Breast epithelium (tissue), 4 donors: ENCODE measurements at regions not wholly inside any gene's neighbourhood (a gene's known extent, or its start where the extent isn't known, plus 50 kb on each side); places are given as distances from the start of the nearest gene placed in this dataset.
A peak's percentile ranks its signal among the peaks of the same experiment; 100 is the strongest.

Experiments
- DNase-seq, 2 donors: peaks; one replicate each; pipeline ENCODE4 v3.0.0-alpha.2; 2019; ENCODE audit warnings: low spot score in 2 of 2
- H3K27ac ChIP-seq, 2 donors: fragments of 200-600 bp; sonication (generic) in 1 of 2; one replicate each; pipeline ENCODE4 v1.5.1; 2016 to 2019; ENCODE audit warnings: mild to moderate bottlenecking in 1 of 2
- H3K27me3 ChIP-seq, 2 donors: fragments of 200-600 bp; sonication (generic) in 1 of 2; one replicate each; pipeline versions ENCODE4 v1.5.1 to v1.6.0; 2017 to 2019; ENCODE audit warnings: control low read depth in 1 of 2, mild to moderate bottlenecking in 1 of 2
- H3K36me3 ChIP-seq: fragments of 200-600 bp; one replicate; pipeline ENCODE4 v1.5.1; 2019
- H3K4me1 ChIP-seq, 2 donors: fragments of 200-600 bp; sonication (generic); one replicate each; pipeline ENCODE4 v1.5.1; 2016 to 2019; ENCODE audit warnings: control low read depth in 1 of 2
- H3K4me3 ChIP-seq, 3 donors: fragments of 200-600 bp; sonication (generic); 1 replicate in 2 of 3; 2 replicates in 1 of 3; pipeline ENCODE4 v1.5.1; 2016 to 2019; ENCODE audit warnings: mild to moderate bottlenecking in 3 of 3, moderate library complexity in 2 of 3
- H3K9me3 ChIP-seq, 2 donors: fragments of 200-600 bp; sonication (generic) in 1 of 2; one replicate each; pipeline ENCODE4 v1.5.1; 2016 to 2019; ENCODE audit warnings: control low read depth in 1 of 2
- CTCF ChIP-seq, 3 donors: fragments of 450-650 bp; IDR thresholded peaks; one replicate each; pipeline ENCODE4 v1.5.1; 2016 to 2017; ENCODE audit warnings: antibody characterized with exemption in 3 of 3, mild to moderate bottlenecking in 3 of 3, moderate library complexity in 3 of 3
- POLR2A ChIP-seq: fragments of 450-650 bp; IDR thresholded peaks from one replicate; pipeline ENCODE4 v1.6.1; 2016; ENCODE audit warnings: antibody characterized with exemption, mild to moderate bottlenecking, moderate library complexity
- POLR2AphosphoS5 ChIP-seq, 3 donors: sonication (generic); formaldehyde crosslinking; IDR thresholded peaks; one replicate each; pipeline ENCODE4 v1.6.1; 2017; ENCODE audit warnings: antibody characterized with exemption in 3 of 3
- intact Hi-C: fragments of 100-400 bp; cut with DNase I; formaldehyde crosslinking; loops from one replicate; pipeline ENCODE4 v1.15.1; 2023; ENCODE audit warnings: low total_unique reads

DNA sequence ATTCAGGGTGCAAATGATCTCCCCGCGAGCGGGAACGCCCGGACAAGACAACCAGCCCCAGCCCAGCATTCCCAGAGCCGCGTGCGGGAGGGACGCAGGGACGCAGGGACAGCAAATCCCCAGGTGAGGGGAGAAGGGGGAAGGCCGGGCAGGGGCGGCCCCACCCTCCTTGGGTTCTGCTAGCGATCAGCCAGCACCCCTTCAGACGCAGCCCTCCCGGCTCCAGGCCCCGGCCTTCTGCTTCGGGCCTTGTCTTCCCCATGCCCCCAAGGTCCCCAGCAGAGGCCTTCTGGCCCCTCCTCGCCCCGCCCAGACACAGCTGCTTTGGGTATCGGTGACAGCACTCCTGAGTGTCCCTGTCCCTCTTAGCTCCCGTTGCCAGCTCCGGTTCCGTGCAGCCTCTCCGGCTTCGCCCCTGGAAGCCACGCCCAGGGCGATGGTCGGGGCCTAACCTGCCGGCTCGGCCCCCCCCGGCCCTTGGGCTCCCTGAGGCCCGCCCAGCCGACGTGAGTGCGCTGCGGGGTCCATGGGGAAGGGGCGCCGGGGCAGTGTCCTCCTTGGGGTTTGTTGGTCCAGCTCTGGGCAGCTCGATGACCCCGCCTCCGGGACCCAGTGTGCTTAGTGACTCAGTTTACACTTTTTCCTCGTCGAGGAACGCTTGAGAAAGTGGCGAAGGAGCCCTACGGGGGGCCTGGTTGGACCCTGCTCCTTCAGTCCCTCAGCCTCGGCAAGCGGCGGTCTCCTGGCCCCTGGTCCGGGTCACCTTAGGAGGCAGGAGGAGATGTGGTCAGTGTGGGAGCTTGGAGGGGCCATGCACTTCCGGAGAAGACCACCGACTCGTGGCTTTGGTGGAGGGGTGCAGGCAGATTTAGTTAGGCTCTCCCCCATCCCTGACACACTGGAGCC lies 50.5 kb upstream of the AMZ2 start:
- peak overlapping the region; percentile 29 to 67 (median 43) for H3K4me3 ChIP-seq
- peaks cover 8 to 51% of the 10 kb centered on the region in 2 donors for H3K27me3 ChIP-seq
- H3K27ac ChIP-seq, result no peak overlapping the region
- DNase-seq, result no peak
- intact Hi-C loops, result no loop called here
- TF ChIP-seq CTCF (IDR thresholded peaks at IDR 0.05), result no peak
- no peak for TF ChIP-seq POLR2A
- H3K36me3 ChIP-seq, result no peaks in the 10 kb centered on the region
- no peaks in the 10 kb centered on the region for H3K9me3 ChIP-seq
- peaks cover 10 to 23% of the 10 kb centered on the region in 2 donors for H3K4me1 ChIP-seq

- peak overlapping the region; percentile 15 to 67 (median 41) for H3K4me3 ChIP-seq
- intact Hi-C loops, result no loop called here
- H3K4me1 ChIP-seq, result peaks cover 10 to 23% of the 10 kb centered on the region in 2 donors
- peak in 1 of 2 donors; percentile 64 for DNase-seq
- H3K27me3 ChIP-seq, result peaks cover 8 to 51% of the 10 kb centered on the region in 2 donors
- TF ChIP-seq POLR2AphosphoS5 (IDR thresholded peaks at IDR 0.05) (no peak), POLR2A (no peak), CTCF (IDR thresholded peaks at IDR 0.05) (no peak)
- H3K36me3 ChIP-seq, result no peaks in the 10 kb centered on the region
- H3K27ac ChIP-seq, result no peak overlapping the region
- no peaks in the 10 kb centered on the region for H3K9me3 ChIP-seq
Observed at GRCh38 chr17:68197997-68198930, 49.6 kb upstream of the AMZ2 start.
